ENCODE measurements at regions not wholly inside any gene's neighbourhood (a gene's known extent, or its start where the extent isn't known, plus 50 kb on each side); places are given as distances from the start of the nearest gene placed in this dataset.

- TF ChIP-seq CTCF (IDR thresholded peaks at IDR 0.05) = no peak
- DNase-seq (ENCODE audit: low spot score) (no peak), ATAC-seq (ENCODE audit: low FRiP score) (no peak)
These were observed 53.7 kb upstream of the WSB1 start for GRCh38 chr17:27240086-27240801.

DNA sequence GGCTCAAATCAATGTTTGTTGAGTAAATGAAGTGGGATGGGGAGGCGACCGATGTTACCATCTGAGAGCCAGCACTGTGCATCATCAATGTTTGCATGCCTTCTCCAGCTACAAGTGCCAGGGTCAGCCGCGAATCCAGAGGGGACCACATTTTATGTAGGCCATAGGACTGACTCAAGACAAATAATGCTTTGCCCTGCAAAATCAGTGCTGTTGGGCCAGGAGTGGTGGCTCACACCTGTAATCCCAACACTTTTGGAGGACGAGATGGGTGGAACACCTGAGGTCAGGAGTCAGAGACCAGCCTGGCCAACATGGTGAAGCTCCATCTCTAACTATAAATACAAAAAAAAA lies 53.1 kb upstream of the WSB1 start:
- DNase-seq (ENCODE audit: low spot score) (no peak), ATAC-seq (ENCODE audit: low FRiP score) (no peak)

GRCh38 chr17:27241346-27241946 lies 52.5 kb upstream of the WSB1 start:
- ATAC-seq (ENCODE audit: low FRiP score) = peak; percentile 24
- DNase-seq (ENCODE audit: low spot score) = no peak
- TF ChIP-seq CTCF (IDR thresholded peaks at IDR 0.05) = no peak

More for the DNA sequence above, 53.1 kb upstream of the WSB1 start:
- no peak for TF ChIP-seq CTCF (IDR thresholded peaks at IDR 0.05)

DNA sequence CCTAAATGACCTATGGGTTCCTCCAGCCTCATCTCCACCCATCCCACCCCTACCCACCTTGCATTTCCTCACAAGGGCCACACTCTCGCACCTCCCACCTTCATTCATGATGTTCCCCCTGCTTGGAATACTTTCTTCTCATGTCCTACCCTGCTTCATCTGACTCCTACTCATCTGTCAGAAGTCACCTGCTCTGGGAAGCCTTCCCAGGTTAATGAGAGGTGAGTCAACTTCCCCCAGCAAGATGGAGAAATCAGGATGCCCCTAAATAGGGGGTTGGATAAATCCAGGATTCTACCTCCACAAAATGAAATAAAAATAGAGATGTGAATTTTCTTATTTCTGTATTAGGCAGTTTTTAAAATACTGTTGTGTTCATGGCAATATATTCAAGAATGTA lies 51.0 kb upstream of the WSB1 start:
- ATAC-seq (ENCODE audit: low FRiP score) = no peak
- no peak for TF ChIP-seq CTCF (IDR thresholded peaks at IDR 0.05)
- DNase-seq (ENCODE audit: low spot score) = no peak

- TF ChIP-seq CTCF (IDR thresholded peaks at IDR 0.05) = no peak
- DNase-seq (ENCODE audit: low spot score) = no peak
- no peak for ATAC-seq (ENCODE audit: low FRiP score)
These were observed 49.9 kb upstream of the WSB1 start for GRCh38 chr17:27244011-27244410.
